ENCODE measurements at regions not wholly inside any gene's neighbourhood (a gene's known extent, or its start where the extent isn't known, plus 50 kb on each side); places are given as distances from the start of the nearest gene placed in this dataset.

- POLR2A ChIA-PET, result interaction anchor here (1.1 kb wide), 1 partner anchor 89 kb away, joined by 3 read pairs; no protein-coding TSS in a partner anchor
- DNase-seq, result no peak
- Histone ChIP-seq H3K27me3 (replicated peaks; ENCODE audit: control insufficient read depth, insufficient read depth, low read length) (no peaks in the 10 kb centered on the region), H3K4me1 (peaks cover 31% of the 10 kb centered on the region), H3K9me3 (no peaks in the 10 kb centered on the region), H3K4me3 (ENCODE audit: low read depth, low read length) (no peak overlapping the region), H3K36me3 (ENCODE audit: control insufficient read depth, insufficient read depth, low read length) (no peaks in the 10 kb centered on the region)
- intact Hi-C loops (cut with micrococcal nuclease; ENCODE audit: unreplicated experiment), result loop anchor here (5.0 to 10.0 kb wide), 6 partner anchors 96 to 586 kb away; partner anchors contain the start of gene FGFR2
- H3K27me3 Mint-ChIP-seq (ENCODE audit: insufficient read depth, unreplicated experiment), result no peaks in the 10 kb centered on the region
- TF ChIP-seq CTCF (IDR thresholded peaks at IDR 0.05; ENCODE audit: insufficient read depth in 1 of 2, low read depth in 1 of 2, low read length in 1 of 2, severe bottlenecking in 1 of 2, unreplicated experiment in 1 of 2), result no peak
- H3K9me3 Mint-ChIP-seq (ENCODE audit: unreplicated experiment), result no peaks in the 10 kb centered on the region
- no TSS peak for BruUV-seq (replicated peaks)
- H3K36me3 Mint-ChIP-seq (ENCODE audit: insufficient read depth, unreplicated experiment), result peaks cover 6% of the 10 kb centered on the region
- no peak overlapping the region for H3K4me3 Mint-ChIP-seq (ENCODE audit: unreplicated experiment)
- H3K27ac Mint-ChIP-seq (ENCODE audit: unreplicated experiment), result no peak overlapping the region
- CTCF ChIA-PET, result interaction anchor here (1.1 kb wide), 1 partner anchor 14 kb away, joined by 3 read pairs; no protein-coding TSS in a partner anchor
- H3K4me1 Mint-ChIP-seq (ENCODE audit: low read depth, unreplicated experiment), result peaks cover 24% of the 10 kb centered on the region
Observed at GRCh38 chr10:121185816-121186455, 334.8 kb downstream of the WDR11 start.

DNA sequence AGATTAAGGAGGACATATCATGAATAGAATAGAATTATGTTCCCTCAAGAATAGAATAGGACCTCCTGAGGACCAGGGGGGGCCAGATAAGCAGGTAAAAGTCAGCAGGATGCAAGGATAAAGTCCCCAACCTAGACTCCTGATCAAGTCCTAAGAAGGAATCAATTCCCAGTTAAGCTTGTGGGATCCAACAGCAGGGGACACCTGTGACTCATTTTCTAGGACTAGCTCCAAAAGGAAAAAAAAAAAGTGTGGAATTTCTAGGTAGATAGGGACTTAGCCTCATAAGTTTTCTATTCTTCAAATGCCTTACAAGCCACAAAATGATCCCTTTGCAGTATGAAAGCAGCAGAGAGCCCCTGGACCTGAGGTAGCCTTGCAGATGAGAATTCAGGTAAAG lies 336.2 kb downstream of the WDR11 start:
- no peak for TF ChIP-seq CTCF (IDR thresholded peaks at IDR 0.05; ENCODE audit: insufficient read depth in 1 of 2, low read depth in 1 of 2, low read length in 1 of 2, severe bottlenecking in 1 of 2, unreplicated experiment in 1 of 2)
- H3K4me1 ChIP-seq, result peaks cover 31% of the 10 kb centered on the region
- DNase-seq, result no peak
- no peaks in the 10 kb centered on the region for H3K27me3 ChIP-seq (replicated peaks; ENCODE audit: control insufficient read depth, insufficient read depth, low read length)
- Mint-ChIP-seq H3K27ac (ENCODE audit: unreplicated experiment) (peak overlapping the region; percentile 89), H3K27me3 (ENCODE audit: insufficient read depth, unreplicated experiment) (no peaks in the 10 kb centered on the region), H3K36me3 (ENCODE audit: insufficient read depth, unreplicated experiment) (peaks cover 6% of the 10 kb centered on the region), H3K4me1 (ENCODE audit: low read depth, unreplicated experiment) (peaks cover 24% of the 10 kb centered on the region), H3K4me3 (ENCODE audit: unreplicated experiment) (no peak overlapping the region), H3K9me3 (ENCODE audit: unreplicated experiment) (no peaks in the 10 kb centered on the region)
- no peaks in the 10 kb centered on the region for H3K36me3 ChIP-seq (ENCODE audit: control insufficient read depth, insufficient read depth, low read length)
- intact Hi-C loops (cut with micrococcal nuclease; ENCODE audit: unreplicated experiment), result loop anchor here (5.0 to 10.0 kb wide), 6 partner anchors 95 to 585 kb away; partner anchors contain the start of gene FGFR2
- POLR2A ChIA-PET, result interaction anchor here (0.6 to 1.2 kb wide), 3 partner anchors 47 to 1326 kb away, joined by 3 to 4 read pairs (median 3); no protein-coding TSS in a partner anchor
- BruUV-seq (replicated peaks), result TSS peak; percentile 19
- CTCF ChIA-PET, result interaction anchor here (0.8 to 2.1 kb wide), 12 partner anchors 15 to 547 kb away, joined by 3 to 10 read pairs (median 5); no protein-coding TSS in a partner anchor
- no peak overlapping the region for H3K4me3 ChIP-seq (ENCODE audit: low read depth, low read length)
- H3K9me3 ChIP-seq, result no peaks in the 10 kb centered on the region

DNA sequence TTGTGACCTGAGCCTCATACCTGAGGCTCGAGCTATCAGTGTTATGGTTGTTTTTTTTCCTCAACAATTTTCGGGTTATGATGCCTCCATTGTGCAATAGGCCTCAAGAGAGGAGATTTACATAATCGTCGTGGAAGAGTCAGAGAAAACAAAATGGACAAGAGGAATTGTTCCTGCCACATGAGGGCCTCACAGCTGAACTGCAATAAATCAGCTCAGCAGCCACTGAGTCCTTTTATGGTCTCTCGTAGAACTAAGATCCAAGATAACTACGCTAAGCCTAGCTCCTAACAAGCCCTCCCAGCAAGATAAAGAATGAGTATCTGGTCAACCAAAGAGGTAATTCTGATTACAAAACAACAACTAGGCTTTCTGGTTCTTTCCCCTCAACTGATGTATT lies 336.8 kb downstream of the WDR11 start:
- Mint-ChIP-seq H3K4me1 (ENCODE audit: low read depth, unreplicated experiment) (peaks cover 24% of the 10 kb centered on the region), H3K27ac (ENCODE audit: unreplicated experiment) (peak overlapping the region; percentile 89), H3K36me3 (ENCODE audit: insufficient read depth, unreplicated experiment) (peaks cover 6% of the 10 kb centered on the region), H3K4me3 (ENCODE audit: unreplicated experiment) (peak overlapping the region; percentile 38), H3K27me3 (ENCODE audit: insufficient read depth, unreplicated experiment) (no peaks in the 10 kb centered on the region), H3K9me3 (ENCODE audit: unreplicated experiment) (no peaks in the 10 kb centered on the region)
- no peaks in the 10 kb centered on the region for H3K36me3 ChIP-seq (ENCODE audit: control insufficient read depth, insufficient read depth, low read length)
- DNase-seq, result peak; percentile 85 to 86
- H3K4me1 ChIP-seq, result peaks cover 31% of the 10 kb centered on the region
- intact Hi-C loops (cut with micrococcal nuclease; ENCODE audit: unreplicated experiment), result loop anchor here (1.0 to 10.0 kb wide), 14 partner anchors 51 to 584 kb away; partner anchors contain the start of gene FGFR2
- no peak overlapping the region for H3K4me3 ChIP-seq (ENCODE audit: low read depth, low read length)
- peak; percentile 37 to 50 for TF ChIP-seq CTCF (IDR thresholded peaks at IDR 0.05; ENCODE audit: insufficient read depth in 1 of 2, low read depth in 1 of 2, low read length in 1 of 2, severe bottlenecking in 1 of 2, unreplicated experiment in 1 of 2)
- ChIA-PET CTCF (interaction anchor here (0.8 to 2.1 kb wide), 14 partner anchors 14 to 547 kb away, joined by 3 to 10 read pairs (median 4); no protein-coding TSS in a partner anchor), POLR2A (interaction anchor here (0.6 to 1.2 kb wide), 3 partner anchors 58 to 1327 kb away, joined by 3 to 4 read pairs (median 4); no protein-coding TSS in a partner anchor)
- no peaks in the 10 kb centered on the region for H3K27me3 ChIP-seq (replicated peaks; ENCODE audit: control insufficient read depth, insufficient read depth, low read length)
- H3K9me3 ChIP-seq, result no peaks in the 10 kb centered on the region
- no TSS peak for BruUV-seq (replicated peaks)
